ENCODE measurements at regions not wholly inside any gene's neighbourhood (a gene's known extent, or its start where the extent isn't known, plus 50 kb on each side); places are given as distances from the start of the nearest gene placed in this dataset.

DNA sequence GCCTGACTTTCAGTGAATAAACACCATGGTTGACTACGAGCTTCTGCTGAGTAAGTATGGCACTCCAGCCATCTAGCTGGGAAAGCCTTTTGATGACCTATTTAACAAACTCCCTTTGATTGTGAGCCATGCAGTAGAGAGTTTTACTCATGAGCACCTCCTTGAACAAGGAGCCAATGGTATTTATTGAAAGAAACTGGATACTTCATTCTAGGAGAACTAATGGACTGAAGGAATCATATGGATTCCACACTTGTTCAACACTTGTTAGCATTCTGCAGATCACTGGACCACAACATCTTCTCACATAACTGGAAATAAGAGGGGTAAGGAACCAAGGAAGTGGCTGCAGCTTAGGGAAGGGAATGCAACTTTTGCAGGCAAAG is 320.9 kb upstream of the ETAA1 start:
- TF ChIP-seq, protein P1, sequence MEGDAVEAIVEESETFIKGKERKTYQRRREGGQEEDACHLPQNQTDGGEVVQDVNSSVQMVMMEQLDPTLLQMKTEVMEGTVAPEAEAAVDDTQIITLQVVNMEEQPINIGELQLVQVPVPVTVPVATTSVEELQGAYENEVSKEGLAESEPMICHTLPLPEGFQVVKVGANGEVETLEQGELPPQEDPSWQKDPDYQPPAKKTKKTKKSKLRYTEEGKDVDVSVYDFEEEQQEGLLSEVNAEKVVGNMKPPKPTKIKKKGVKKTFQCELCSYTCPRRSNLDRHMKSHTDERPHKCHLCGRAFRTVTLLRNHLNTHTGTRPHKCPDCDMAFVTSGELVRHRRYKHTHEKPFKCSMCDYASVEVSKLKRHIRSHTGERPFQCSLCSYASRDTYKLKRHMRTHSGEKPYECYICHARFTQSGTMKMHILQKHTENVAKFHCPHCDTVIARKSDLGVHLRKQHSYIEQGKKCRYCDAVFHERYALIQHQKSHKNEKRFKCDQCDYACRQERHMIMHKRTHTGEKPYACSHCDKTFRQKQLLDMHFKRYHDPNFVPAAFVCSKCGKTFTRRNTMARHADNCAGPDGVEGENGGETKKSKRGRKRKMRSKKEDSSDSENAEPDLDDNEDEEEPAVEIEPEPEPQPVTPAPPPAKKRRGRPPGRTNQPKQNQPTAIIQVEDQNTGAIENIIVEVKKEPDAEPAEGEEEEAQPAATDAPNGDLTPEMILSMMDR (IDR thresholded peaks at IDR 0.05; ENCODE audit: low read depth, low read length, missing control alignments) = no peak
- H3K36me3 ChIP-seq (replicated peaks) = no peaks in the 10 kb centered on the region
- in situ Hi-C loops (cut with HindIII; ENCODE audit: low pct_ligation_motif_present, low sequenced_read_pairs) = no loop called here

DNA sequence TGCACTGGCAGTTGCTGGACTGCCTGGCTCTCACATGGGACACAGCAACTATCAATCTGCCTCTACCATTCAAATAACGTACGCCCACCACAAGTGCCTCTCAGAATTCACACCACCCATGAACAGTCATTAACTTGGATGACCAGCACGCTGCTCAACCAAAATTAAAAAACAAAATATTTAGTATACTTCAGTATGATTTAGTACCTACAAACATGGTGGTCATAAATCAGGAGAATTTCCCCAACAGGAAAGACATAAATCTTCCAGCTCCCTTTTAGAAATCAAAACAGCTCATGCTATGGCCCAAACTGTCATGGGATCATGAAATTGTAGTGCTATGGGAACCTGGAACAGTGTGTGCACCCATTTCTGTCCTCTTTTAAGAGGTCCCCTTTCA is 317.4 kb upstream of the ETAA1 start:
- TF ChIP-seq, protein P1 (IDR thresholded peaks at IDR 0.05; ENCODE audit: low read depth, low read length, missing control alignments) = no peak
- Histone ChIP-seq H3K4me3 (ENCODE audit: low read depth, low read length) (no peak overlapping the region), H3K27ac (no peak overlapping the region), H3K27me3 (replicated peaks) (no peaks in the 10 kb centered on the region), H3K36me3 (replicated peaks) (no peaks in the 10 kb centered on the region)
- no peak for DNase-seq
- in situ Hi-C loops (cut with HindIII; ENCODE audit: low pct_ligation_motif_present, low sequenced_read_pairs) = no loop called here

More for the DNA sequence above, 320.9 kb upstream of the ETAA1 start:
- Histone ChIP-seq H3K27ac (no peak overlapping the region), H3K4me3 (ENCODE audit: low read depth, low read length) (no peak overlapping the region), H3K27me3 (replicated peaks) (no peaks in the 10 kb centered on the region)
- no peak for DNase-seq

DNA sequence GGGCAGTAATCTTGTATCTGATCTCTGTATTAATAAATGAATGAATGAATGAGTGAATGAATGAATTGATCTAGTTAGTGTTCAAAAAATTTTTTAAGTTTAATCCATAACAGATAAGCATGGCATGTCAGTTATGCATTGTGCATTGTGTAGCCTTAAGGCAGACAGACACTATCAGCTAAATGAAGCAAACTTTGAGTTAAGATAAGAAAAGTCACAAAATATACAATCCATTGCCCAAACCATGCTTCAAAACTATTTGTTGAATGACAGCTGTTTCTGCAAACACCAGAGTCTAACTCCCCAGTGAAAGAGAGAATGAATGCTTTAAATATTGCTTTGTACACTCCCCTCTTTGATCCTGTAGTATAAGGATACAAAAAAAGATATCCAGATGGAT is 314.3 kb upstream of the ETAA1 start:
- DNase-seq = no peak
- H3K27me3 ChIP-seq (replicated peaks) = no peaks in the 10 kb centered on the region
- TF ChIP-seq, protein P1 (IDR thresholded peaks at IDR 0.05; ENCODE audit: low read depth, low read length, missing control alignments) = no peak
- H3K4me3 ChIP-seq (ENCODE audit: low read depth, low read length) = no peak overlapping the region
- no peak overlapping the region for H3K27ac ChIP-seq
- no peaks in the 10 kb centered on the region for H3K36me3 ChIP-seq (replicated peaks)
- in situ Hi-C loops (cut with HindIII; ENCODE audit: low pct_ligation_motif_present, low sequenced_read_pairs) = no loop called here

DNA sequence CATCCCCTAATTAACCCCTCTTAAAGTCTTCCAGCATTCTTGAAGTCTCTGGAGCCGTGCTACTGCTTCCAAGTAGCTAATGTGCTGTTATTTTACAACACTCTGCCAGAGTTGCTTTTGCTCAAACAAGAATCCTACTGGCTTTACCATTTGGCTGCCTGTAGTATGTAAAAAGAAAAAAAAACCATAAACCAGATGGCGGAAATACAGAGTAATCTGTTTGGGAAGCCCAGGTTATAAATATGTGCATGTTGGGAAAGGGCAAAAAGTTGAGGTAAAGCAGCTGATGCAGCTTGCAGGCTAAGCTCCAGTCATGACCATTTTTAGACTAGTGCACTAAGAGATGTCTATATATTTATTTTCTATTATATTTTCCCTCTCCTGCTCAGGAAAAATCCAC is 313.2 kb upstream of the ETAA1 start:
- in situ Hi-C loops (cut with HindIII; ENCODE audit: low pct_ligation_motif_present, low sequenced_read_pairs) = no loop called here
- H3K4me3 ChIP-seq (ENCODE audit: low read depth, low read length) = no peak overlapping the region
- TF ChIP-seq, protein P1 (IDR thresholded peaks at IDR 0.05; ENCODE audit: low read depth, low read length, missing control alignments) = no peak
- no peaks in the 10 kb centered on the region for H3K27me3 ChIP-seq (replicated peaks)
- no peak overlapping the region for H3K27ac ChIP-seq
- DNase-seq = no peak
- H3K36me3 ChIP-seq (replicated peaks) = no peaks in the 10 kb centered on the region

DNA sequence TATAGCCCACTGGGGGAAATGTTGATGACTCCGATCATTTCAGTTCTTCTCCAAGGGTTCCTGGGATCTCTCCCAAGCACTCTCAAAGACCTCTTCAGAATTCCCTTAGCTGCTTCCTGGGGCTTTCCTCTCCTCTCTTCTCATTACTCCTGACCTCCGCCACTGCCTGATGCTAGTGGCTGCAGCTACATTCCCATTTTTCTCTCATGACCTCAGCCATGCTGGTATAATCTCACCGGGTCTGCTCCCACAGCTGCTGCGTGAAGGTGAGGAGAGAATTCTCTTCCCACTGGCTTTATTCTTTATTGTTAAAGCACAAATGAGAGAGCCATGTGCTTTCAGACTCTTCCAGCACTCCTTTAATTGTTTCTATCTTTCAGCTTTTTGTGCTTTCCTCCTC is 312.0 kb upstream of the ETAA1 start:
- H3K36me3 ChIP-seq (replicated peaks) = no peaks in the 10 kb centered on the region
- H3K27me3 ChIP-seq (replicated peaks) = no peaks in the 10 kb centered on the region
- no peak overlapping the region for H3K4me3 ChIP-seq (ENCODE audit: low read depth, low read length)
- TF ChIP-seq, protein P1 (IDR thresholded peaks at IDR 0.05; ENCODE audit: low read depth, low read length, missing control alignments) = no peak
- no peak for DNase-seq
- H3K27ac ChIP-seq = no peak overlapping the region
- in situ Hi-C loops (cut with HindIII; ENCODE audit: low pct_ligation_motif_present, low sequenced_read_pairs) = no loop called here

DNA sequence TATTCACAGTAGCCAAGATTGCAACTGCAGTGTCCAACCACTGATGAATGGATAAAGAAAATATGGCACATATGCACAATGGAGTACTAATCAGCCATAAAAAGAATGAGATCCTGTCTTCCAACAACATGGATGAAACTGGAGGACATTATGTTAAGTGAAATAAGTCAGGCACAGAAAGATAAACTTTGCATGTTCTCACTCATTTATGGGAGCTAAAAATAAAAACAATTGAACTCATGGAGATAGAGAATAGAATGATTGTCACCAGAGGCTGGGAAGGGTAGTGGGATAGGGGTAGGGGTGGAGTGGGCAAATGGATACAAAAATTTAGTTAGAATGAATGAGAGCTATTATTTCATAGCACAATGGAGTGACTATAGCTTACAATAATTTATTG is 305.5 kb upstream of the ETAA1 start:
- no peaks in the 10 kb centered on the region for H3K36me3 ChIP-seq (replicated peaks)
- DNase-seq = no peak
- in situ Hi-C loops (cut with HindIII; ENCODE audit: low pct_ligation_motif_present, low sequenced_read_pairs) = no loop called here
- H3K4me3 ChIP-seq (ENCODE audit: low read depth, low read length) = no peak overlapping the region
- no peaks in the 10 kb centered on the region for H3K27me3 ChIP-seq (replicated peaks)
- no peak overlapping the region for H3K27ac ChIP-seq
- TF ChIP-seq, protein P1 (IDR thresholded peaks at IDR 0.05; ENCODE audit: low read depth, low read length, missing control alignments) = no peak
